HL-60 (cell line): ENCODE measurements at regions not wholly inside any gene's neighbourhood (a gene's known extent, or its start where the extent isn't known, plus 50 kb on each side); places are given as distances from the start of the nearest gene placed in this dataset.

Experiments
- DNase-seq, 2 experiments: peaks; one replicate each; pipeline ENCODE4 v3.0.0-alpha.2; 2010 to 2020; ENCODE audit warnings: low read depth in 1 of 2, low spot score in 1 of 2
- H3K27ac ChIP-seq: fragments of 250-450 bp; sonication (Bioruptor Pico); replicated peaks from 2 replicates; pipeline ENCODE4 v1.5.1; 2020; ENCODE audit warnings: mild to moderate bottlenecking, moderate library complexity
- H3K27me3 ChIP-seq: fragments of 250-450 bp; sonication (Bioruptor Pico); 2 replicates; pipeline ENCODE4 v1.5.1; 2021; ENCODE audit warnings: mild to moderate bottlenecking, moderate library complexity; ENCODE audit not compliant: insufficient read depth, poor library complexity, severe bottlenecking
- H3K4me3 ChIP-seq: replicated peaks from 2 replicates; pipeline ENCODE4 v1.5.1; 2011; ENCODE audit warnings: mild to moderate bottlenecking, control low read depth, low read length; ENCODE audit not compliant: insufficient read depth
- GABPA ChIP-seq: IDR thresholded peaks from 2 replicates; pipeline ENCODE4 v1.6.1; 2012; ENCODE audit warnings: low read depth
- POLR2AphosphoS5 ChIP-seq: IDR thresholded peaks from 2 replicates; pipeline ENCODE4 v1.6.1; 2012; ENCODE audit warnings: low read depth
- SPI1 ChIP-seq: IDR thresholded peaks from 2 replicates; pipeline ENCODE4 v1.6.1; 2012; ENCODE audit warnings: low read depth, mild to moderate bottlenecking, borderline replicate concordance
- TF ChIP-seq, protein P1 (sequence below): IDR thresholded peaks from one replicate; pipeline ENCODE4 v1.5.1; 2011; ENCODE audit warnings: low read length, control low read depth, inconsistent platforms; ENCODE audit not compliant: insufficient read depth
- TF ChIP-seq, protein P2 (sequence below): IDR thresholded peaks from 2 replicates; pipeline ENCODE4 v1.6.1; 2012; ENCODE audit warnings: low read depth; ENCODE audit not compliant: insufficient replicate concordance

DNA sequence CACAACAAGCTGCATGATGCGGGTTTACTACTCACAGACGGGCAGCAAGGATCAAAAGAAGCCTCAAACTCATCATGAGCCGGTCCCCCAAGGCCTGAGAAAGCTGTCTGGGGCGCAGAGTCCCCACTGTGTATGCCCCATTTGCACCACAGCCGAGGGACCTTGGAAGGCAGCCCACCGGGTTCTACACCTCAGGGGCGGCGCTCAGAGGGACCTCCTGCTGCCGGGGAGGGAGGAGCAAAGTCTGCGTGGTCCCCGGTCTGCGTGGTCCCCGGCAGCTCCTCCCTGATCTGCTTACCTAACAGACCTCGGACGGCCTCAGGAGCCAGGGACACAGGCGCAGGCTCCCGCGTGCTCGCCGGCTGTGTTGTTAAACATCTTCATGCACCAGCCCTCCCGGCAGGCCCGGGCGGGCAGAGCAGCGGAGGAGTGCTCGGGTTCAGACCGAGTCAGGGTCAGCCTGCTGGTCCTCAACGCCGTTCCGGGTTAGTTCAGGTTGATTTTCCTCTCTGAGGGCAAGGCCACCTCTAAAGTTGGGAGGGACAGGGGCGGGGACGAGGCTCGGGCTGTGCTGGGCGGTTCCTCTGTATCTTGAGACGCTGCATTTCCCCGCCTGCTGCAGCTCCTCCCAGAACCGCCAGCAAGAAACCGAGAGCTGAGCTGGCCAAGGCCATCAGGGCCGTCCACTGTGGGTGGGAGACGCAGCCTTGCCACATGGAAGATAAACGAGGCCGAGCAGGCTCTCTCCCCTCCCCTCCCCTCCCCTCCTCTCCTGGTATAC lies 74.6 kb downstream of the MRPL36 start:
- H3K27ac ChIP-seq: no peak overlapping the region

DNA sequence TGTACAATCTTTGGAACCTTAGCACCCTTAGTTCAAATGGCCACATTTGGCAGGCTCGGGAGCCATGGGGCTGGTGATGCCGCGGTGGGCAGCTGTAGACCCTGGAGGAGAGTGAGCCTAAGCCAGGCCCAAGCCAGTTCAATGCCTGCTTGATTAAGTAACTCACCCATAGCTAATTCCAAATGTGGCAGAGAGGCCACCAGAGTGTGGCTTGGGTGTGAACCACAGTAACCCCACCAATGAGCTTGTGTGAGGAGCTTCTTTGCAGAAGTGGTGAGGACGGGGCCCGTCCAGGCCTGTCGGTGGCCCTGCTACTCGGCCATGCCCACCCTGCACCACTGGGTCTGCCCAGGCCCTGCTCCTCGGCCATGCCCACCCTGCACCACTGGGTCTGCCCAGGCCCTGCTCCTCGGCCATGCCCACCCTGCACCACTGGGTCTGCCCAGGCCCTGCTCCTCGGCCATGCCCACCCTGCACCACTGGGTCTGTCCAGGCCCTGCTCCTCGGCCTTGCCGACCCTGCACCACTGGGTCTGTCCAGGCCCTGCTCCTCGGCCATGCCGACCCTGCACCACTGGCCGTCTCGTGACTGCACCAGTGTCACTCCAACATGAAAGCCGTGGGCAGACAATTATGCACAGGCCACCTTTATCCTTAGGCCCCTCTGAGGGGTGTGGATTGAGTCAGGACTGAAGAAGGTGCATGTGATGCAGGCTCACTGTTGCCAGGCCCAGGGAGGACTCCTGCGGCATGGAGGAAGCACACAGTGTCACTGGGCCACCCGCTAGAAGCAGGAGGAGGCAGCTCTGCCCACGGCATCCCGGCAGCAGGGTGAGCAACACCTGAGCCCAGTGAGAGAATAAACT lies 75.4 kb downstream of the MRPL36 start:
- TF ChIP-seq, protein P1, sequence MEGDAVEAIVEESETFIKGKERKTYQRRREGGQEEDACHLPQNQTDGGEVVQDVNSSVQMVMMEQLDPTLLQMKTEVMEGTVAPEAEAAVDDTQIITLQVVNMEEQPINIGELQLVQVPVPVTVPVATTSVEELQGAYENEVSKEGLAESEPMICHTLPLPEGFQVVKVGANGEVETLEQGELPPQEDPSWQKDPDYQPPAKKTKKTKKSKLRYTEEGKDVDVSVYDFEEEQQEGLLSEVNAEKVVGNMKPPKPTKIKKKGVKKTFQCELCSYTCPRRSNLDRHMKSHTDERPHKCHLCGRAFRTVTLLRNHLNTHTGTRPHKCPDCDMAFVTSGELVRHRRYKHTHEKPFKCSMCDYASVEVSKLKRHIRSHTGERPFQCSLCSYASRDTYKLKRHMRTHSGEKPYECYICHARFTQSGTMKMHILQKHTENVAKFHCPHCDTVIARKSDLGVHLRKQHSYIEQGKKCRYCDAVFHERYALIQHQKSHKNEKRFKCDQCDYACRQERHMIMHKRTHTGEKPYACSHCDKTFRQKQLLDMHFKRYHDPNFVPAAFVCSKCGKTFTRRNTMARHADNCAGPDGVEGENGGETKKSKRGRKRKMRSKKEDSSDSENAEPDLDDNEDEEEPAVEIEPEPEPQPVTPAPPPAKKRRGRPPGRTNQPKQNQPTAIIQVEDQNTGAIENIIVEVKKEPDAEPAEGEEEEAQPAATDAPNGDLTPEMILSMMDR: no peak
- TF ChIP-seq POLR2AphosphoS5 (no peak), GABPA (no peak), SPI1 (no peak)
- TF ChIP-seq, protein P2, sequence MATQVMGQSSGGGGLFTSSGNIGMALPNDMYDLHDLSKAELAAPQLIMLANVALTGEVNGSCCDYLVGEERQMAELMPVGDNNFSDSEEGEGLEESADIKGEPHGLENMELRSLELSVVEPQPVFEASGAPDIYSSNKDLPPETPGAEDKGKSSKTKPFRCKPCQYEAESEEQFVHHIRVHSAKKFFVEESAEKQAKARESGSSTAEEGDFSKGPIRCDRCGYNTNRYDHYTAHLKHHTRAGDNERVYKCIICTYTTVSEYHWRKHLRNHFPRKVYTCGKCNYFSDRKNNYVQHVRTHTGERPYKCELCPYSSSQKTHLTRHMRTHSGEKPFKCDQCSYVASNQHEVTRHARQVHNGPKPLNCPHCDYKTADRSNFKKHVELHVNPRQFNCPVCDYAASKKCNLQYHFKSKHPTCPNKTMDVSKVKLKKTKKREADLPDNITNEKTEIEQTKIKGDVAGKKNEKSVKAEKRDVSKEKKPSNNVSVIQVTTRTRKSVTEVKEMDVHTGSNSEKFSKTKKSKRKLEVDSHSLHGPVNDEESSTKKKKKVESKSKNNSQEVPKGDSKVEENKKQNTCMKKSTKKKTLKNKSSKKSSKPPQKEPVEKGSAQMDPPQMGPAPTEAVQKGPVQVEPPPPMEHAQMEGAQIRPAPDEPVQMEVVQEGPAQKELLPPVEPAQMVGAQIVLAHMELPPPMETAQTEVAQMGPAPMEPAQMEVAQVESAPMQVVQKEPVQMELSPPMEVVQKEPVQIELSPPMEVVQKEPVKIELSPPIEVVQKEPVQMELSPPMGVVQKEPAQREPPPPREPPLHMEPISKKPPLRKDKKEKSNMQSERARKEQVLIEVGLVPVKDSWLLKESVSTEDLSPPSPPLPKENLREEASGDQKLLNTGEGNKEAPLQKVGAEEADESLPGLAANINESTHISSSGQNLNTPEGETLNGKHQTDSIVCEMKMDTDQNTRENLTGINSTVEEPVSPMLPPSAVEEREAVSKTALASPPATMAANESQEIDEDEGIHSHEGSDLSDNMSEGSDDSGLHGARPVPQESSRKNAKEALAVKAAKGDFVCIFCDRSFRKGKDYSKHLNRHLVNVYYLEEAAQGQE: no peak
- no peak for DNase-seq
- H3K4me3 ChIP-seq: no peak overlapping the region
- no peaks in the 10 kb centered on the region for H3K27me3 ChIP-seq
- no peak overlapping the region for H3K27ac ChIP-seq

More for the DNA sequence above, 74.6 kb downstream of the MRPL36 start:
- Histone ChIP-seq H3K4me3 (no peak overlapping the region), H3K27me3 (no peaks in the 10 kb centered on the region)
- no peak for DNase-seq
- TF ChIP-seq, protein P1: no peak
- TF ChIP-seq GABPA (no peak), POLR2AphosphoS5 (no peak), SPI1 (no peak)
- TF ChIP-seq, protein P2: no peak

DNA sequence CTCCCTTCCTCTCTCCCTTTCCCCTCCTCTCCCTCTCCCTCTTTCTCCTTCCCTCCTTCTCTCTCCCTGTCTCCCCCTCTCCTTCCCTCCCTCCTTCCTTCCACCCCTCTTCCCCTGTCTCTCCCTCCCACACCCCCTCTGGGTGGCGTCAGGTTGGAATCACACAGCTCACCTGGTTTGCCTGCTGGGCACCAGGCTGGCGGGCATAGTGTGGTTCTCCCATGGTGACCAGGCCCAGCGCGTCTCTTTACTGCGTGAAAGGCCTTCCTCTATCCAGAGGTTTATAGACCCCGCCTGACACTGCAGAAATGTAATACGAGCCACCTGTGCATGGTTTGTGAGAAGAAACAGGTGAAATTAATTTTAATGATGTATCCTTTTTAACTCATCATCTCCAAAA lies 76.2 kb downstream of the MRPL36 start:
- no peak for DNase-seq

More for the DNA sequence above, 76.2 kb downstream of the MRPL36 start:
- H3K27ac ChIP-seq: no peak overlapping the region
- TF ChIP-seq POLR2AphosphoS5 (no peak), GABPA (no peak)
- TF ChIP-seq, protein P2: no peak
- TF ChIP-seq, protein P1: no peak
- no peaks in the 10 kb centered on the region for H3K27me3 ChIP-seq
- H3K4me3 ChIP-seq: no peak overlapping the region
